Naive thymus-derived CD4-positive, alpha-beta T cell (primary cell): ENCODE measurements at regions not wholly inside any gene's neighbourhood (a gene's known extent, or its start where the extent isn't known, plus 50 kb on each side); places are given as distances from the start of the nearest gene placed in this dataset.

Experiments used
- ATAC-seq: fragments of 150-1000 bp; cut with Tn5 transposase; 2 replicates; pipeline ENCODE4 v1.10.0; 2021; ENCODE audit warnings: mild to moderate bottlenecking, moderate library complexity
- CTCF ChIA-PET: fragments of 350-600 bp; sonication (Branson Sonifier 250); formaldehyde crosslinking; loops from one replicate; lab custom pipeline; 2021; ENCODE audit warnings: antibody characterized with exemption; lab: Charles Lee
- POLR2A ChIA-PET: fragments of 350-600 bp; sonication (Branson Sonifier 250); formaldehyde crosslinking; loops from one replicate; lab custom pipeline; 2021; ENCODE audit warnings: antibody characterized with exemption, inconsistent platforms; lab: Charles Lee
- DNase-seq, 9 donors: peaks; one replicate each; pipeline versions ENCODE4 v3.0.0 to v3.0.0-alpha.2; 2020 to 2022; ENCODE audit warnings: mixed read lengths in 1 of 9
- H3K27ac ChIP-seq: one replicate; pipeline ENCODE4 v1.7.0; 2013; ENCODE audit warnings: mild to moderate bottlenecking, low read depth, low read length, moderate library complexity
- H3K27me3 ChIP-seq, 2 donors: one replicate each; pipeline ENCODE4 v1.7.0; 2013; ENCODE audit warnings: low read length in 2 of 2, mild to moderate bottlenecking in 2 of 2, moderate library complexity in 2 of 2; ENCODE audit not compliant: control insufficient read depth in 2 of 2, insufficient read depth in 2 of 2
- H3K36me3 ChIP-seq, 3 experiments: 1 replicate in 2 of 3; 2 replicates in 1 of 3; pipeline ENCODE4 v1.7.0; 2013; ENCODE audit warnings: low read length in 3 of 3, mild to moderate bottlenecking in 3 of 3, moderate library complexity in 1 of 3; ENCODE audit not compliant: insufficient read depth in 3 of 3, control insufficient read depth in 2 of 3
- H3K4me1 ChIP-seq, 2 donors: one replicate each; pipeline ENCODE4 v1.7.0; 2013; ENCODE audit warnings: low read length in 2 of 2, mild to moderate bottlenecking in 2 of 2, moderate library complexity in 1 of 2; ENCODE audit not compliant: control insufficient read depth in 2 of 2, insufficient read depth in 2 of 2
- H3K4me3 ChIP-seq: 2 replicates; pipeline ENCODE4 v1.7.0; 2013; ENCODE audit warnings: mild to moderate bottlenecking, low read length
- H3K9me3 ChIP-seq, 3 experiments: 1 replicate in 2 of 3; 2 replicates in 1 of 3; pipeline ENCODE4 v1.7.0; 2013; ENCODE audit warnings: low read length in 3 of 3; ENCODE audit not compliant: control insufficient read depth in 2 of 3
- H3K27ac Mint-ChIP-seq, 9 donors: one replicate each; pipeline ENCODE4 v1.8.0; 2020 to 2022; ENCODE audit warnings: mixed read lengths in 9 of 9, mild to moderate bottlenecking in 8 of 9, moderate library complexity in 5 of 9, inconsistent platforms in 2 of 9
- H3K27me3 Mint-ChIP-seq, 5 donors: one replicate each; pipeline ENCODE4 v1.8.0; 2021 to 2022; ENCODE audit warnings: mixed read lengths in 5 of 5, mild to moderate bottlenecking in 1 of 5
- H3K36me3 Mint-ChIP-seq, 5 donors: one replicate each; pipeline ENCODE4 v1.8.0; 2020 to 2022; ENCODE audit warnings: mixed read lengths in 5 of 5, mild to moderate bottlenecking in 3 of 5, inconsistent platforms in 1 of 5
- H3K4me1 Mint-ChIP-seq, 7 donors: one replicate each; pipeline ENCODE4 v1.8.0; 2020 to 2022; ENCODE audit warnings: mixed read lengths in 7 of 7, mild to moderate bottlenecking in 3 of 7, inconsistent platforms in 1 of 7
- H3K4me3 Mint-ChIP-seq, 10 donors: one replicate each; pipeline ENCODE4 v1.8.0; 2020 to 2022; ENCODE audit warnings: mild to moderate bottlenecking in 10 of 10, mixed read lengths in 10 of 10, moderate library complexity in 6 of 10, inconsistent platforms in 2 of 10
- H3K9me3 Mint-ChIP-seq, 11 donors: one replicate each; pipeline ENCODE4 v1.8.0; 2020 to 2022; ENCODE audit warnings: mixed read lengths in 11 of 11, mild to moderate bottlenecking in 4 of 11, inconsistent platforms in 1 of 11, moderate library complexity in 1 of 11
- intact Hi-C, 2 donors: fragments of 100-400 bp; cut with micrococcal nuclease; formaldehyde crosslinking; loops; one replicate each; pipeline ENCODE4 v1.15.1; 2023

DNA sequence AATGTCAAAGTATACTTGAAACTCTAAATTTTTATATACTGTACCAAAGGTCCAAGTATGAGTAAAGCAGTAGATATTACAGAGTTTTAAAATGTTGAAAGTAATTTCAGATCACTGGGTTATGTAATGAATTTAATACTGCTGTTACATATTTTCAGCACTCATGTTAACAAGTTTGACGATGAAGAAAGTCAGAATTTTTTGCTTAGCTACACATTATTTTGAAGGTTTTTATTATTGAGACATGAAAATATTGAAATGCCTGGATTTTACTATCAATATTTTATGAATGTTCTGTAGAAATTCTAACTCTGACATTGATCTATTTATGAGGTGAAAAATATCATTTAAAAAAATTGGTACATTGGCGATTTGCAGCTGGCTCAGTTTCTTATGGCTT lies 1030.3 kb downstream of the FSCB start:
- Histone ChIP-seq H3K27me3 (no peaks in the 10 kb centered on the region), H3K4me3 (no peak overlapping the region), H3K9me3 (no peaks in the 10 kb centered on the region), H3K27ac (no peak overlapping the region), H3K36me3 (no peaks in the 10 kb centered on the region), H3K4me1 (no peaks in the 10 kb centered on the region)
- ATAC-seq (no peak), DNase-seq (no peak)
- H3K27me3 Mint-ChIP-seq: no peaks in the 10 kb centered on the region
- intact Hi-C loops: no loop called here
- H3K9me3 Mint-ChIP-seq: peaks cover 0 to 14% (median 4%) of the 10 kb centered on the region in 11 donors
- peaks cover 0 to 1% (median 0%) of the 10 kb centered on the region in 7 donors for H3K4me1 Mint-ChIP-seq
- no peaks in the 10 kb centered on the region for H3K36me3 Mint-ChIP-seq
- H3K27ac Mint-ChIP-seq: no peak overlapping the region
- H3K4me3 Mint-ChIP-seq: no peak overlapping the region
- ChIA-PET POLR2A (no interaction called here), CTCF (no interaction called here)

DNA sequence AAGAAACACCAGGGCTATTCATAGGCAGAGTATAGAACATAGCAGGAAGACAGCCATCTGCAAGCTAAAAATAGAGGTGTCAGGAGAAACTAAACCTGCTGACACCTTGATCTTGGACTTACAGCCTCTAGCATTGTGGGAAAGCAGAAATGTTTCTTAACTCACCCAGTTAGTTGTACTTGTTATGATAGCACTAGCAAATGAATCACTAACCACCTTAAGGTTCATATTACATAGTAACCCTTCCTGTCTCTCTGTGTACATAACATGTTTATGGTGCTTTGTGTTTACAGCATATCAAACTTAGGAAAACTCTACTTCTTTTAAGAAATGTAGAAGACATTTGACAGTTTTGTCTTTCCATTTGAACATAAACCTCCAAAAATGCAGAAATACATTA lies 1031.3 kb downstream of the FSCB start:
- ATAC-seq (no peak), DNase-seq (no peak)
- Mint-ChIP-seq H3K4me3 (no peak overlapping the region), H3K27me3 (no peaks in the 10 kb centered on the region), H3K4me1 (peaks cover 0 to 1% (median 0%) of the 10 kb centered on the region in 7 donors), H3K9me3 (peaks cover 0 to 17% (median 4%) of the 10 kb centered on the region in 11 donors), H3K27ac (no peak overlapping the region), H3K36me3 (no peaks in the 10 kb centered on the region)
- intact Hi-C loops: no loop called here
- CTCF ChIA-PET: no interaction called here
- Histone ChIP-seq H3K27me3 (no peaks in the 10 kb centered on the region), H3K27ac (no peak overlapping the region), H3K9me3 (peaks cover 0 to 4% (median 0%) of the 10 kb centered on the region in 3 experiments), H3K4me1 (no peaks in the 10 kb centered on the region), H3K36me3 (no peaks in the 10 kb centered on the region), H3K4me3 (no peak overlapping the region)
- POLR2A ChIA-PET: no interaction called here

DNA sequence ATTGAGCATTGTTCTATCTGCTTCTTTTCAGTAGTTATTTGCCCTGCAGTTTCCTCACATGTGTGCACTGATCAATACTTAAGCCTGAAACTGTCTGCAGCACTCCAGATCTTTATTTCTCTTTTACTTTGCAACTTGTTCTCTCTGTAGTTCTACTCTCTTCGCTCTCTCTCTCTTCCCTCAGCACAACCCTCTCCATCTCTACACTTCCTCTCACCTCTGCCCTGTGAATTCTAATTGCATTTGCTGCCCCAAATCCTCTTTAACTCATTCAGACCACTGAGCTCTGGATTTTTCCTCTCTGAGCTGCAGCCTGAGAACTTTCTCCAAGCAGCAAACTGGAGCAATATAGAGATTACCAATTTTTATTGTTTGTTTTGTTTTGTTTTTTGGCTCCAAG lies 1035.5 kb downstream of the FSCB start:
- ChIA-PET POLR2A (no interaction called here), CTCF (no interaction called here)
- no peaks in the 10 kb centered on the region for H3K4me1 ChIP-seq
- H3K4me3 ChIP-seq: no peak overlapping the region
- no peaks in the 10 kb centered on the region for H3K36me3 ChIP-seq
- H3K27me3 ChIP-seq: no peaks in the 10 kb centered on the region
- no peak overlapping the region for H3K4me3 Mint-ChIP-seq
- H3K9me3 Mint-ChIP-seq: peaks cover 0 to 18% (median 2%) of the 10 kb centered on the region in 11 donors
- H3K36me3 Mint-ChIP-seq: no peaks in the 10 kb centered on the region
- no peaks in the 10 kb centered on the region for H3K27me3 Mint-ChIP-seq
- H3K4me1 Mint-ChIP-seq: peaks cover 0 to 1% (median 0%) of the 10 kb centered on the region in 7 donors
- intact Hi-C loops: no loop called here
- DNase-seq: no peak
- no peak overlapping the region for H3K27ac ChIP-seq
- no peak overlapping the region for H3K27ac Mint-ChIP-seq
- no peak for ATAC-seq
- peaks cover 0 to 4% (median 0%) of the 10 kb centered on the region in 3 experiments for H3K9me3 ChIP-seq

DNA sequence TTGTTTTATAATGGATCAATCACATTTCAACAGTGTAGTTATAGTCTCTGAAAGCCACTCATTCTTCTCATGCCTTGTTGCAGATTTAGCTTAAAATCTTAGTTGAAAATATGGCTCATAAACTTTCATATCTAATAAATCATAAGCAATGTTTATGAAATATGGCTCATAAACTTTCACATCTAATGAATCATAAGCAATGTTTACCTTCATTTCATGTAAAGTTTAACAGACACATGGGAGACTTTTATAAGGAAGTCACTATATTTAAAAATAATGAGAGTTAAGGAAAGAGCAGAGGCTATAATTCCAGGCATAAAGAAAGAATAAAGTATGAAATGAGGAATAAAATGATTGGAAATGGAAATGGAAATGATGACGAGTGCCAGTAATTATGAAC lies 1042.1 kb downstream of the FSCB start:
- H3K4me3 ChIP-seq: no peak overlapping the region
- ATAC-seq (no peak), DNase-seq (no peak)
- H3K4me3 Mint-ChIP-seq: no peak overlapping the region
- no peaks in the 10 kb centered on the region for H3K4me1 ChIP-seq
- no peaks in the 10 kb centered on the region for H3K36me3 ChIP-seq
- no peak overlapping the region for H3K27ac Mint-ChIP-seq
- no peaks in the 10 kb centered on the region for H3K36me3 Mint-ChIP-seq
- no peaks in the 10 kb centered on the region for H3K27me3 ChIP-seq
- H3K4me1 Mint-ChIP-seq: no peaks in the 10 kb centered on the region
- intact Hi-C loops: no loop called here
- POLR2A ChIA-PET: no interaction called here
- H3K27ac ChIP-seq: no peak overlapping the region
- no peaks in the 10 kb centered on the region for H3K9me3 ChIP-seq
- H3K27me3 Mint-ChIP-seq: no peaks in the 10 kb centered on the region
- H3K9me3 Mint-ChIP-seq: peaks cover 0 to 16% (median 4%) of the 10 kb centered on the region in 11 donors
- CTCF ChIA-PET: no interaction called here

DNA sequence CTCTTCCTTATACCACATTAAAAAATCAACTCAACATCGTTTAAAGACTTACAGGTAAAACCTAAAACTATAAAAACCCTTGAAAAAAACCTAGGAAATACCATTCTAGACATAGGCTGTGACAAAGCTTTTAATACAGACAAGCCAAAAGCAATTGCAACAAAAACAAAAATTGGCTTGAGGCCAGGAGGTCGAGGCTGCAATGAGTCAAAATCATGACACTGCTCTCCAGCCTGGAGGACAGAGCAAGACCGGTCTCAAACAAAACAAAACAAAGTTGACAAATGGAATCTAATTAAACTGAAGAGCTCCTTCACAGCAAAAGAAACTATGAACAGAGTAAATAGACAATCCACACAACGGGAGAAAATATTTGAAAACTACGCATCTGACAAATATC lies 1057.8 kb downstream of the FSCB start:
- Mint-ChIP-seq H3K4me3 (no peak overlapping the region), H3K9me3 (peaks cover 5 to 26% (median 12%) of the 10 kb centered on the region in 11 donors), H3K4me1 (no peaks in the 10 kb centered on the region), H3K27ac (no peak overlapping the region), H3K36me3 (no peaks in the 10 kb centered on the region), H3K27me3 (no peaks in the 10 kb centered on the region)
- H3K4me3 ChIP-seq: no peak overlapping the region
- no peak overlapping the region for H3K27ac ChIP-seq
- no peaks in the 10 kb centered on the region for H3K27me3 ChIP-seq
- ATAC-seq (no peak), DNase-seq (no peak)
- ChIA-PET POLR2A (no interaction called here), CTCF (no interaction called here)
- H3K4me1 ChIP-seq: no peaks in the 10 kb centered on the region
- H3K36me3 ChIP-seq: no peaks in the 10 kb centered on the region
- intact Hi-C loops: no loop called here
- H3K9me3 ChIP-seq: no peaks in the 10 kb centered on the region

DNA sequence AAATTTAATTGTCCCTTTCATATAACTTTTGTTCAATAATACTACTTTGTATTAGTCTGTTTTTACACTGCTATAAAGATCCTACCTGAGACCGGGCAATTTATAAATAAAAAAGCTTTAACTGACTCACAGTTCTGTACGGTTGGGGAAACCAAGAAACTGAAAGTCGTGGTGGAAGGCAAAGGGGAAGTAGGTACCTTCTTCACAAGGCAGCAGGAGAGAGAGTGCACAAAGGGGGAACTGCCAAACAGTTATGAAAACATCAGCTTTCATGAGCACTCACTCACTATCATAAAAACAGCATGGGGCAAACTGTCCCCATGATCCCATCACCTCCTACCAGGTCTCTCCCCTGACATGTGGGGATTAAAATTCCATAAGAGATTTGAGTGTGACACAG lies 1069.0 kb downstream of the FSCB start:
- Histone ChIP-seq H3K4me1 (no peaks in the 10 kb centered on the region), H3K4me3 (no peak overlapping the region), H3K27ac (no peak overlapping the region), H3K27me3 (no peaks in the 10 kb centered on the region), H3K9me3 (no peaks in the 10 kb centered on the region), H3K36me3 (no peaks in the 10 kb centered on the region)
- ATAC-seq: no peak
- no peak overlapping the region for H3K27ac Mint-ChIP-seq
- ChIA-PET CTCF (no interaction called here), POLR2A (no interaction called here)
- DNase-seq: no peak
- H3K27me3 Mint-ChIP-seq: no peaks in the 10 kb centered on the region
- peaks cover 0 to 14% (median 5%) of the 10 kb centered on the region in 11 donors for H3K9me3 Mint-ChIP-seq
- H3K36me3 Mint-ChIP-seq: no peaks in the 10 kb centered on the region
- H3K4me1 Mint-ChIP-seq: no peaks in the 10 kb centered on the region
- no peak overlapping the region for H3K4me3 Mint-ChIP-seq
- intact Hi-C loops: no loop called here

DNA sequence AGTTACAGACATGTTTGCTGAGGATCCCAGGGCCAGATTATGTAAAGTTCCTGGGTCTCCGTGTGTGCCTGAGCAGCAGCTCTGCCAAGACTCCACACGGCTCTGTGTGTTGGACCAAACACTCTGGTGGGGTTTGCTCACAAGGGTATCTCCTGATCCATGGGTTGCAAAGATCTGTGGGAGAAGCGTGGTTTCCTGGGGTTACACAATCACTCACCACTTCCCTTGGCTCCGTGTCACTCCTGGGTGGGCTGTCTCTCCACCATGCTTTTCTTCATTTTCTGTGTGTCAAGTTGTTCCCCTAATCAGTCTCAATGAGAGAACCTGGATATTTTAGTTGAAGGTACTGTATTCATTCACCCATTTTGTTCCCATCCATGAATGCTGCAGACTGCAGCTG lies 1088.8 kb downstream of the FSCB start:
- Histone ChIP-seq H3K27ac (no peak overlapping the region), H3K9me3 (no peaks in the 10 kb centered on the region), H3K4me1 (no peaks in the 10 kb centered on the region), H3K36me3 (no peaks in the 10 kb centered on the region), H3K27me3 (no peaks in the 10 kb centered on the region), H3K4me3 (no peak overlapping the region)
- CTCF ChIA-PET: interaction anchor here (0.8 kb wide), 1 partner anchor 12 kb away, joined by 4 read pairs; no protein-coding TSS in a partner anchor
- no peak for DNase-seq
- no peak overlapping the region for H3K4me3 Mint-ChIP-seq
- no peaks in the 10 kb centered on the region for H3K36me3 Mint-ChIP-seq
- H3K9me3 Mint-ChIP-seq: peaks cover 0 to 32% (median 9%) of the 10 kb centered on the region in 11 donors
- no peaks in the 10 kb centered on the region for H3K27me3 Mint-ChIP-seq
- peaks cover 0 to 3% (median 0%) of the 10 kb centered on the region in 7 donors for H3K4me1 Mint-ChIP-seq
- no peak for ATAC-seq
- intact Hi-C loops: no loop called here
- no peak overlapping the region for H3K27ac Mint-ChIP-seq
- POLR2A ChIA-PET: no interaction called here
